ENCODE measurements at regions not wholly inside any gene's neighbourhood (a gene's known extent, or its start where the extent isn't known, plus 50 kb on each side); places are given as distances from the start of the nearest gene placed in this dataset.

DNA sequence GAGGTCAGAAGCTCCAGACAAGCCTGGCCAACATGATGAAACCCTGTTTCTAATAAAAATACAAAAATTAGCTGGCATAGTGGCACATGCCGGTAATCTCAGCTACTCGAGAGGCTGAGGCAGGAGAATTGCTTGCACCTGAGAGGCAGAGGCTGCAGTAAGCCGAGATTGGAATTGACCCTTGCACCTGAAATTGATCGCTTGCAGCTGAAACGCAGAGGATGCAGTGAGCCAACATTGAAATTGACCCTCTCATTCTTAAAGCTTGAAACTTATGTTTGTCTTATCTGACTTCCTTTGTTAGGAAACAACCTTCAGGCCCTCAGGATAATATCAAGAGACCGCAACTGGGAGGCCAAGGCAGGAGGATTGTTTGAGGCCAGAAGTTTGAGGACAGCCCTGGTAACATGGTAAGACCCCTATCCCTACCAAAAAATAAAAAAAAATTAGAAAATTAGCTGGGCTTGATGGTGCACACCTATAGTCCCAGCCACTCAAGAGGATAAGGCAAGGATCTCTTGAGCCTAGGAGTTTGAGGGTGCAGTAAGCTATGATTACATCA lies 376.6 kb upstream of the XYLT1 start:
- no peak for DNase-seq

- no peak for DNase-seq
Observed at GRCh38 chr16:17846030-17846429, 375.3 kb upstream of the XYLT1 start.

DNA sequence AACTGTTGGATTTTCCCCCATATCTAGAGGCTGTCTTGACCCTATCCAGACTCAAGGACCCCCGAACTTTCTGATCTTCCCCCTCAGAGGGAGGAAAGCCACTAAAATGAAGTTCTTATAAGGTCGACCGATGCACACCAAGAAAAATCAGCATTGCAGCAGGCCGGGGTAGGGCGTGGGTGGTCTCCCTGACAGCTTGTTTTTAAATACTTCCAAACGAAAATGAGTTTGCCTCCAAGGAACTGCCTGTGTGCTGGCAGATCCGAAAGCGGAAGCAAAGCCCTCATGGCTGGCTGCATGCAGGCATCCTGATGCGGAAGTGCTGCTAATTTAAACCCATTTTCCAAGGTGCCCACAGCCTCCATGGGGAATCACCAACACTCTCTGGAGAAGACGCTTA lies 374.3 kb upstream of the XYLT1 start:
- no peak for DNase-seq

DNA sequence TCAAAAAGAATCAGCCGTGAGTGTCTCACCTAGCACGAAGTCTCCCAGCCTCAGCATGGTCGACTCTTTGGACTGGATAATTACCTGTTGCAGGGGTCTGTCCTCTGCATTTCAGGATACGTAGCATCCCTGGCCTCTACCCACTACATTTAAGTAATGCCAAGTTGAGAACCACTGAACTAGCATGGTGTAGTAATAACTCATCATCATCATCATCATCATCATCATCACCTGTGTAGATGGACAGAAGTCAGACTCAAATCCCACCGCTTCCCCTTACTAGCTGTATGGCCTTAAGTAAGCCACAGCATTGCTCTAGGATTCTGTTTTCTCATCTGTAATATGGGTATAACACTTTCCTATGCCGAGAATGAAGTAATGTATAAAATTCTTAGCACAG lies 373.1 kb upstream of the XYLT1 start:
- no peak for DNase-seq

GRCh38 chr16:17839907-17840306 lies 369.1 kb upstream of the XYLT1 start:
- DNase-seq = no peak

- DNase-seq = no peak
Observed at GRCh38 chr16:17839272-17839671, 368.5 kb upstream of the XYLT1 start.

DNA sequence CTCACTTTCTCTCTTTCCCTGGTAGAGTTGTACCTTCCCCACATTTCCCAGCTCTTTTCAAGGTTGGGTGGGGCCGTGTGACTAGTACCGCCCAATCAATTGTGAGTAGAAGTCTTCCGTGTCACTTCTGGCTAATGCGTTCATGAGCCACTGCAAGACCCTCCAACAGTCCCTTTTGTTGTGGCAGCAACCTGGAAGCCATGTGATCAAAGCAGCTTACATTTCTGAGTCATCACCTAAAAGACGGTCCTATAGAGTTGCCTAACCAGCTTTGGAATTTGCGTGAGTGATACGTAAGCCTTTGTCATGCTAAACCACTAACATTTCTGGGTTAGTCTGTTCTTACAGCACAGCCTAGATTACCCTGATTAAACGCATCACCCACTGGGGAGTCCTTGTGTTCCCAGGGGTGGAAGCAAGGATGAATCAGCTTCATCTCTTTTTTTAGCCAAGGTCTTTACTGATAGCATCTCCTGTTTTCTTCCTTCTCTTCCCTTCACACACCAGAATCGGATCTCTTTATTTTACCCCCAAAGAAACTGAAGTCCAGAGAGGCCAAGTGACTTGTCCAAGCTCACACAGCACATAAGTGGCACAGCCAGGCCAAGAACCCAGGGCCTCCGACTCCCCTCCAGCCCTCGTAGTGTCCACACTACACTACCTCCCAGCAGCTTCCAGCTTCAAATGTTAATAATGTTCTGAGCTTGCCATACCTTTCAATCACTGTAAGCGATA lies 366.3 kb upstream of the XYLT1 start:
- DNase-seq = no peak

DNA sequence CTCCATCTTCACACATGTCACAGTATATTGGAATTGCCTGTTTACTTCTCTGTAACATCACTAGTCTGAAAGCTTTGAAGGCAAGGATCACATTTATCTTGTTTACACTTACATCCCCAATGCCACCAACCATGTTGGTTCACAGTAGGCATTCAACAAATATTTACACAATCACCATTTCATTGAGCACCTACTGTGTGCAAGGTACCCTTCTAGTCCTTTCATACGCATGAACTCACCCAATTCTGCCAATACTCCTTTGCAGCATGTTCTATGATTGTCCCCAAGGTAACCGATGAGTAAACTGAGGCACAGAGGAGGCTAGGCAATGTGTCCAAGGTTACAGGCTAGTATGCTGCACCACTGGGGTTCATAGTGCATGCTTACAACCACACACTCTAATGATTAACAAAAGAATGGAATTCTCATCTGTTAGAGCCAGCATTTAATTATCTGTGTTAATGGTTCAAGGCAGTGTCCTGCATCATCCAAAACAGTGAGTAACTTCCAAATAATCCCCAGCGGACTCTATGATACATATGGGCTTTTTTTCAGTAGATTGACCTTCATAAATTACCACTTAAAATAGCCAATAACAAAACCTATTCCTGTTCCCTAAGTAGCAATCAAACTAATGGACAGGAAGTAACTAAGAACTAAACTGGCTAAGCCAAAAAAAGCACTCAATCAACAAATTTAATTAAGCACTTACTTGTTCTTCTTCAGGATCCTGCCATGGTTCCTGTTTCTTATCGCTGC lies 364.5 kb upstream of the XYLT1 start:
- no peak for DNase-seq

DNA sequence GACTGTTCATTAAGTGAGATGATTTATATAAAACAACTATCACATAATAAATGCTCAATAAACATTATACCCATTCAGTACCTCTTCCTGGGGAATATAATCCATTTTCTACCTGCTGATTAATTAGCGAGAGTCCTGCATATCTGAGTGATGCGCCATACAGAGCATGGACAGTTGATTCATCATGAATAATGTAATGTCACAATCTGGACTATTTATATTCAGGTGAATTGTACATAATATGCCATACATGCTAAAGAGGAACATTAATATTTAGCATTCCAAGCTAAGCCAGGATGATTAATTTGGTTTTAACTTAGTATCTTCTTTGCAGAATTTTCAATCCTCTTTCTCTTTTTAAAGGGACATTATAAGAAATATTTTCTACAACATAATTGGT lies 362.0 kb upstream of the XYLT1 start:
- no peak for DNase-seq

- DNase-seq = no peak
Observed at GRCh38 chr16:17831330-17831729, 360.6 kb upstream of the XYLT1 start.

DNA sequence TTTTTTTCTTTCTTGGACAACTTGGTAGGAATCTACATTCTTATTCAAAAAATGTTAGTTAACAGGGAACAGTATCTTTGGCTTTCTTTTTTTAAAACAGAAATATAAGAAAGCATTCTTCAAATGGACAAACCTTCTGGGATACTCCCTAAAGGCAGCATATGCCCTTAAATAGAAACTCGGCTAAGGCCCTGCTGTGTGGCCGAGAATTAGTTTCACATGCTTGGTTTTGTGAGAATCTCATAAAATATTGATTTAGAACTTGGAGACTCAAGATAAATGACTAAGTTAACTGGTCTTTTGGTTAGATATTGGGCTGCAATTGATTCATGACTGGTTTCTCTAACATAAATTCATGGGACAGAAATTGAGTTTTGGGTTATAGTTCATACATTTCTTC lies 359.9 kb upstream of the XYLT1 start:
- no peak for DNase-seq

DNA sequence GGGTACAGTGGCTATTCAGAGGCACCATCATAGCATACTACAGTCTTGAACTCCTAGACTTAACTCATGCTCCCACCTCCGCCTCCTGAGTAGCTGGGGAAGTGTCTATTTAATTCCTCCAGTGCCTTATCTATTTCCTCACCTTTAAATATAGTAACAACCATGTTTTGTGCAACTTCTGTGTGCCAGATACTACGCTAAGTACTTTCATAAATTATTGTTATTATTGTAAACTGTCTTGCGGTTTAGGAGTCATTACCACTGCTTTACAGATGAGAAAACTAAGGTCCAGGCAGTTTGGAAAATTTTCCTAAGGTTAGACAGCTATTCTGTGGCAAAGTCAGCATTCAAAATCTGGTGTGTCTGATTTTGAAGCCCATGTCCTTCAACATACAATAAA lies 359.1 kb upstream of the XYLT1 start:
- no peak for DNase-seq

GRCh38 chr16:17828012-17828411 lies 357.3 kb upstream of the XYLT1 start:
- no peak for DNase-seq

- DNase-seq = no peak
Observed at GRCh38 chr16:17827313-17827712, 356.6 kb upstream of the XYLT1 start.

DNA sequence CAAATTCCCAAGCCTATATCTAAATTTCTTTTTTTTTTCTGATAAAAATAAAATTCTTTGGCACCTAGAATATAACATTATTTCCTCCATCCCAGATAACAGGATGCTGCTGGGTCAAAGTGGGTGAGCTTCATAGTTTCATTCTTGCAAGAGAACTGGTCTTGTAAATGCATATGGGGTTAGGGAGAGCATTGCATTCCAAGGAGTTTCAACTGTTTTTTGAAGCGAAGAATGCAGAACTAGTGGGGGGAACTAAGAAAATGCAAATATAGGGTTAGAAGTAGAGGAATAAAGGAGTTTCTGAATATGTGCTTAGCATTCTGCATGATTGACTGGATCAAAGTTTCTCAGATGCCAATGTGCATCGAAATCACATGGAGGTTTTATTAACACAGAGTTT lies 347.2 kb upstream of the XYLT1 start:
- DNase-seq = no peak

GRCh38 chr16:17817260-17817659 lies 346.5 kb upstream of the XYLT1 start:
- no peak for DNase-seq

GRCh38 chr16:17812771-17813170 lies 342.0 kb upstream of the XYLT1 start:
- DNase-seq = no peak

GRCh38 chr16:17804857-17805256 lies 334.1 kb upstream of the XYLT1 start:
- DNase-seq = no peak

DNA sequence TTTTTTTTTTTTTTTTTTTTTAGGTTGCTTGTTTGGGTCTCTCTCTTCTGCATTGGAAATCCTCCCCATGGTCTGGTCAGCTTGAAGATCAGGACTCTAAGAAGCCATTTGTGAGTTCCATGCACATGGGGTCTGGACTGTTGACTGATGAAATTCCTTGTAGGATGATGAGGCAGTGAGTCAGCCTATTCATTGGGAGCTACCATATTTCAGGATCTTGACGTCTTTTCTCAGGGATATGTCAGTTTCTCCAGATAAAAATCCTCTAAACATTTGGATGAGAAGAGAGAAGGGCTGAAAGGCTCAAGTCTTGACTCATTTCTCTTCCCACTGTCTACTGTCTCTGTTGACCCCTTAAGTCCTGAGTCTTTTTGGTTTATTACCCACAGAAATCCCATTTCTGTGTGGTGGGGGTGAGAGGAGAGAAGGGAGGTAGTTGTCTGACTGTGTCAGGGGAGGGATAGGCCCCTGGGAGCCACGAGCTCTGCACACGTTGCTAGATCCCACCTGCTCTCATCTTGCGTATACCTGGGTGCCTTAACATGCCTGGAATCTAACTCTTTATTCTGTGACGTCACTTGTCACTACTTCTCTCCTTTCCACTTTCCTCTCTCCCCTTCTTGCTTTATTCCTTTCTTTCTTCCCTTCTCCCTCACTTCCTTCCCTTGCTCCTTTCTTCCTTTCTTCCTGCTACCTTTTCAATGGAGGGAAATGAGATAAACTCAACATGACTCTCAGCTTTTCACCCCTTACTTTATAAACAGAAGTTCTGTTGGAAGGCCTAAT lies 333.1 kb upstream of the XYLT1 start:
- no peak for DNase-seq

DNA sequence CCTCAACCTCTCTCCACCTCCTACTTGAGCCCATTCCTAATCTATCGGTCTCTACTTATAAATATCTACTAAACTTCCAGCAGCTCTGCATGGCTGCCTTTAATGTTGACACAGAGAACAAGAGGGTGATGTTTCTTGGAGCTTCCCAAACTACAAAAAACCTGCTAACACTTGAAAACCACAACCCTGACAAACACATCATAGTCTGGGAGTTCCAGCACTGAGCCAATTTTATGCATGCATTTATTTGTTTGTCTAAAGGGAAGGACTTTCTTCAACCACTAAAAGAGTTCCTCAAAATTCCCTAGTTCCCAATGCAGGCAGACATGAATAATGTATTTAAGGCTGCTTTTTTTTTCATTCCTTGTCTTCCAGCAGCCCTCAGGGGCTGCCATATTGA lies 331.8 kb upstream of the XYLT1 start:
- DNase-seq = no peak

DNA sequence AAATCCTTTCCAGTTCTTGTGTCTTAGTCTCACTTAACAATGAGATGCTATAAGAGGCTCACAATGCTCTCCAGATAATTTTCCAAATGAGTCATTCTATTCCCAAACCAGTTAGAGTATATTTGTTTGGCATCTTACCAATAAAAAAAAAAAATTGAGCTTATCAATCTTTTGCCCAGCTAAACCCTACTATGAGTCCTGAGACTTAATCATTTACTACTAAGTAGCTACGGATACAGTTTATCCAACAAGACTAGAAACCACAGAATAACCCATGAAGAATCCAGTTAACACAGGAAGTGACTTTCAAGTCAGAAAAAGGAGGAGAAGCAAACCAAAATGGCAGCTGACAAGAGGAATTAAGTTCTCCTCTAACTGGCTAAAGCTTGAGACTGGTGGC lies 330.3 kb upstream of the XYLT1 start:
- DNase-seq = no peak

- DNase-seq = no peak
Observed at GRCh38 chr16:17798716-17799115, 328.0 kb upstream of the XYLT1 start.

DNA sequence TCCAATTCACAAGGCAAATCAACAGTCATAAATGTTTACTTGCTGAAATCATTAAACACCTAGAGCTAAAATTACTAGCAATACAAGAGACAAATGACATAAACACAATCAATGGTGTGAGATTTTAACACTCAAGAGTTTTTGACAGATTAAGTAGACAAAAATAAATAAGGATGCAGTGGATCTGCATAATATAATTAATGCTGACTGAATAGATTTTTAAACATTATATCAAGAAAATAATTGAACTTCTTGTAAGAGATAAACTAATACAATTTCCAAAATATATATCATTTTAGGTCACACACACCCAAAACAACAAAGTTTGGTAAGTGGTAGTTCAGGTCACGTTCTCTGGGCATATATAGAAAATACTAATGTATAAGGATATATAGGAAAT lies 322.6 kb upstream of the XYLT1 start:
- DNase-seq = no peak

- no peak for DNase-seq
Observed at GRCh38 chr16:17784073-17784472, 313.3 kb upstream of the XYLT1 start.
